Lower leg skin (tissue), 4 donors: ENCODE measurements at regions not wholly inside any gene's neighbourhood (a gene's known extent, or its start where the extent isn't known, plus 50 kb on each side); places are given as distances from the start of the nearest gene placed in this dataset.

Experiments
- DNase-seq, 2 donors: peaks; one replicate each; pipeline ENCODE4 v3.0.0-alpha.2; 2019; ENCODE audit warnings: low spot score in 2 of 2
- H3K4me3 ChIP-seq: fragments of 200-600 bp; sonication (generic); 2 replicates; pipeline ENCODE4 v1.5.1; 2017; ENCODE audit warnings: mild to moderate bottlenecking, low read depth; ENCODE audit not compliant: poor library complexity, severe bottlenecking
- POLR2A ChIP-seq, 2 donors: fragments of 450-650 bp; IDR thresholded peaks; one replicate each; pipeline ENCODE4 v1.6.1; 2016 to 2017; ENCODE audit warnings: antibody characterized with exemption in 2 of 2, mild to moderate bottlenecking in 1 of 2, moderate library complexity in 1 of 2
- WGBS, 2 donors: methylation state at CpG; one replicate each; pipeline ENCODE4 v1.1.5; 2018; 5-methylcytosine and 5-hydroxymethylcytosine counted together
- intact Hi-C: fragments of 100-400 bp; cut with DNase I; formaldehyde crosslinking; loops from one replicate; pipeline ENCODE4 v1.15.0; 2023; ENCODE audit warnings: low total_unique reads
- TF ChIP-seq, protein P1 (sequence below), 3 donors: fragments of 450-650 bp; IDR thresholded peaks; one replicate each; pipeline ENCODE4 v1.5.1; 2016; ENCODE audit warnings: antibody characterized with exemption in 3 of 3, mild to moderate bottlenecking in 3 of 3, moderate library complexity in 2 of 3

DNA sequence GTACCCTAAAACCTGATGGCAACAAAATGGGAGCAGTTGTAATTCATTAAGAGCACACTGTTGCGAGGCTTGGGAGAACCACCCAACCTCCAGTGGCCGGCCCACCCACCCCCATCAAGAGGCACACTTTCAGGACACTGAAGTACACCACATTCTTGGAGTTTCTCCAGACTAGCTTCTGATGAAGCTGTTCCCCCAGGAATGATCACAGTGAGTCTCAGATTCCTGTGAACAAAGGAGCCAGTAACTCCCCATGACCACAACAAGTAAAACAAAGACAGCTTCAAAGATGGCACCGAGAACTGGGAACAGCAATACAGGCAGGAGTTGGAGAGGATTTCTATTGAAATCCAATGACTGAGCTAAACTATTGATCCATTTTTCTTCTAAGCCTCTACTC is 126.0 kb downstream of the ST8SIA2 start:
- no peak overlapping the region for H3K4me3 ChIP-seq
- DNase-seq = no peak
- 79 to 93% methylated on average over 3 of the region's 3 CpGs for WGBS, 2 donors
- intact Hi-C loops = no loop called here
- TF ChIP-seq, protein P1, sequence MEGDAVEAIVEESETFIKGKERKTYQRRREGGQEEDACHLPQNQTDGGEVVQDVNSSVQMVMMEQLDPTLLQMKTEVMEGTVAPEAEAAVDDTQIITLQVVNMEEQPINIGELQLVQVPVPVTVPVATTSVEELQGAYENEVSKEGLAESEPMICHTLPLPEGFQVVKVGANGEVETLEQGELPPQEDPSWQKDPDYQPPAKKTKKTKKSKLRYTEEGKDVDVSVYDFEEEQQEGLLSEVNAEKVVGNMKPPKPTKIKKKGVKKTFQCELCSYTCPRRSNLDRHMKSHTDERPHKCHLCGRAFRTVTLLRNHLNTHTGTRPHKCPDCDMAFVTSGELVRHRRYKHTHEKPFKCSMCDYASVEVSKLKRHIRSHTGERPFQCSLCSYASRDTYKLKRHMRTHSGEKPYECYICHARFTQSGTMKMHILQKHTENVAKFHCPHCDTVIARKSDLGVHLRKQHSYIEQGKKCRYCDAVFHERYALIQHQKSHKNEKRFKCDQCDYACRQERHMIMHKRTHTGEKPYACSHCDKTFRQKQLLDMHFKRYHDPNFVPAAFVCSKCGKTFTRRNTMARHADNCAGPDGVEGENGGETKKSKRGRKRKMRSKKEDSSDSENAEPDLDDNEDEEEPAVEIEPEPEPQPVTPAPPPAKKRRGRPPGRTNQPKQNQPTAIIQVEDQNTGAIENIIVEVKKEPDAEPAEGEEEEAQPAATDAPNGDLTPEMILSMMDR (IDR thresholded peaks at IDR 0.05) = no peak
- TF ChIP-seq POLR2A (IDR thresholded peaks at IDR 0.05) = no peak
